ENCODE measurements at regions not wholly inside any gene's neighbourhood (a gene's known extent, or its start where the extent isn't known, plus 50 kb on each side); places are given as distances from the start of the nearest gene placed in this dataset.

- intact Hi-C loops (cut with DNase I), result no loop called here
- no peaks in the 10 kb centered on the region for H3K9me3 ChIP-seq
- DNase-seq, result no peak
- WGBS, 3 donors, result 88 to 96% (median 93%) methylated on average over 3 of the region's 3 CpGs
- TF ChIP-seq, protein P1, sequence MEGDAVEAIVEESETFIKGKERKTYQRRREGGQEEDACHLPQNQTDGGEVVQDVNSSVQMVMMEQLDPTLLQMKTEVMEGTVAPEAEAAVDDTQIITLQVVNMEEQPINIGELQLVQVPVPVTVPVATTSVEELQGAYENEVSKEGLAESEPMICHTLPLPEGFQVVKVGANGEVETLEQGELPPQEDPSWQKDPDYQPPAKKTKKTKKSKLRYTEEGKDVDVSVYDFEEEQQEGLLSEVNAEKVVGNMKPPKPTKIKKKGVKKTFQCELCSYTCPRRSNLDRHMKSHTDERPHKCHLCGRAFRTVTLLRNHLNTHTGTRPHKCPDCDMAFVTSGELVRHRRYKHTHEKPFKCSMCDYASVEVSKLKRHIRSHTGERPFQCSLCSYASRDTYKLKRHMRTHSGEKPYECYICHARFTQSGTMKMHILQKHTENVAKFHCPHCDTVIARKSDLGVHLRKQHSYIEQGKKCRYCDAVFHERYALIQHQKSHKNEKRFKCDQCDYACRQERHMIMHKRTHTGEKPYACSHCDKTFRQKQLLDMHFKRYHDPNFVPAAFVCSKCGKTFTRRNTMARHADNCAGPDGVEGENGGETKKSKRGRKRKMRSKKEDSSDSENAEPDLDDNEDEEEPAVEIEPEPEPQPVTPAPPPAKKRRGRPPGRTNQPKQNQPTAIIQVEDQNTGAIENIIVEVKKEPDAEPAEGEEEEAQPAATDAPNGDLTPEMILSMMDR (IDR thresholded peaks at IDR 0.05), result no peak
- H3K4me1 ChIP-seq (ENCODE audit: insufficient read depth), result no peaks in the 10 kb centered on the region
- no peak overlapping the region for H3K4me3 ChIP-seq
- H3K27ac ChIP-seq, result no peak overlapping the region
- H3K27me3 ChIP-seq, result no peaks in the 10 kb centered on the region
- H3K36me3 ChIP-seq, result no peaks in the 10 kb centered on the region
Observed at GRCh38 chr4:36614011-36614410, 332.6 kb downstream of the DTHD1 start.

- Histone ChIP-seq H3K9me3 (no peaks in the 10 kb centered on the region), H3K27me3 (no peaks in the 10 kb centered on the region), H3K36me3 (no peaks in the 10 kb centered on the region), H3K4me3 (no peak overlapping the region), H3K27ac (no peak overlapping the region), H3K4me1 (ENCODE audit: insufficient read depth) (no peaks in the 10 kb centered on the region)
- intact Hi-C loops (cut with DNase I), result no loop called here
- no peak for DNase-seq
- TF ChIP-seq, protein P1 (IDR thresholded peaks at IDR 0.05), result no peak
- no peak for TF ChIP-seq EP300 (IDR thresholded peaks at IDR 0.05)
- TF ChIP-seq POLR2A (IDR thresholded peaks at IDR 0.05), result no peak
- 44 to 58% (median 57%) methylated on average over 1 of the region's 1 CpG for WGBS, 3 donors
Observed at GRCh38 chr4:36618102-36618501, 336.7 kb downstream of the DTHD1 start.

- Histone ChIP-seq H3K9me3 (no peaks in the 10 kb centered on the region), H3K4me3 (no peak overlapping the region), H3K36me3 (no peaks in the 10 kb centered on the region), H3K27ac (no peak overlapping the region), H3K27me3 (no peaks in the 10 kb centered on the region), H3K4me1 (ENCODE audit: insufficient read depth) (no peaks in the 10 kb centered on the region)
- no peak for TF ChIP-seq POLR2A (IDR thresholded peaks at IDR 0.05)
- TF ChIP-seq, protein P1 (IDR thresholded peaks at IDR 0.05), result no peak
- TF ChIP-seq EP300 (IDR thresholded peaks at IDR 0.05), result no peak
- intact Hi-C loops (cut with DNase I), result no loop called here
- DNase-seq, result no peak
Observed at GRCh38 chr4:36624030-36624429, 342.6 kb downstream of the DTHD1 start.

DNA sequence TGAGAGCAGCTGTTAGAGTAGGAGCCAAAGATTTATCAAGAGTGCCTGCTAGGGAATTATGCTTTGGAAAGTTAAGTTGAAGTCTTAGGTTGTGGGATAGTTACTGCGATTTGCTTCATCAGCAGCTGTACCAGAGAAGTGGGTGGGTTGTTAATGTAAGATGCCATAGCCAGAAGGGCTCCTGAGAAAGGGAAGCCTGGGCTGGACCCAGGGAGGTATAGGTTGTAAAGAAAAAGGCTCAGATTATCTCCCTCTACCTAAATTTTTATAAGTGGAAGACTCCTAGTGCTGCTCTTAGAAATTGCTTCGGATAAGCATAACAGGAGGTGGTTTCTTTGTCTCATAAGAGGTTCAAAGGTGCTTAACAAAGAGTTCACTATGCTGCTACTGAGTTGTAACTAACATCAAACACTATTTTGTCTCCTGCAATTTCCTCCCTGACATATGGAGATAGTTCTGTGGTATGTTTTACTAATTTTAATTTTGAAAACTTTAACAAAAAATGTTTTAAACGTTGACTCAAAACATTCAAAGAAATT, 356.9 kb downstream of the DTHD1 start:
- H3K4me1 ChIP-seq (ENCODE audit: insufficient read depth), result no peaks in the 10 kb centered on the region
- 33 to 37% (median 35%) methylated on average over 3 of the region's 3 CpGs for WGBS, 3 donors
- no peak for TF ChIP-seq EP300 (IDR thresholded peaks at IDR 0.05)
- no peak for TF ChIP-seq POLR2A (IDR thresholded peaks at IDR 0.05)
- TF ChIP-seq, protein P1 (IDR thresholded peaks at IDR 0.05), result no peak
- no peak overlapping the region for H3K27ac ChIP-seq
- no peaks in the 10 kb centered on the region for H3K27me3 ChIP-seq
- H3K36me3 ChIP-seq, result no peaks in the 10 kb centered on the region
- H3K9me3 ChIP-seq, result no peaks in the 10 kb centered on the region
- H3K4me3 ChIP-seq, result no peak overlapping the region
- DNase-seq, result no peak
- intact Hi-C loops (cut with DNase I), result no loop called here

- no peaks in the 10 kb centered on the region for H3K27me3 ChIP-seq
- H3K4me1 ChIP-seq (ENCODE audit: insufficient read depth), result no peaks in the 10 kb centered on the region
- H3K4me3 ChIP-seq, result no peak overlapping the region
- DNase-seq, result no peak
- TF ChIP-seq POLR2A (IDR thresholded peaks at IDR 0.05), result no peak
- TF ChIP-seq, protein P1 (IDR thresholded peaks at IDR 0.05), result no peak
- no peak for TF ChIP-seq EP300 (IDR thresholded peaks at IDR 0.05)
- no peaks in the 10 kb centered on the region for H3K9me3 ChIP-seq
- H3K36me3 ChIP-seq, result no peaks in the 10 kb centered on the region
- H3K27ac ChIP-seq, result no peak overlapping the region
- WGBS, 3 donors, result 85 to 94% (median 86%) methylated on average over 2 of the region's 2 CpGs
- intact Hi-C loops (cut with DNase I), result no loop called here
Observed at GRCh38 chr4:36640876-36641275, 359.5 kb downstream of the DTHD1 start.

All from ovary (tissue), 7 donors.